Medulla oblongata (tissue), 1 donor: ENCODE measurements at regions not wholly inside any gene's neighbourhood (a gene's known extent, or its start where the extent isn't known, plus 50 kb on each side); places are given as distances from the start of the nearest gene placed in this dataset.

Experiments used
- DNase-seq: peaks from one replicate; pipeline ENCODE4 v3.0.0-alpha.2; 2015; ENCODE audit errors: extremely low spot score

- DNase-seq: no peak
Measured at GRCh38 chr21:28827422-28827821, 165.3 kb downstream of the LTN1 start.

GRCh38 chr21:28826569-28826968 lies 166.1 kb downstream of the LTN1 start:
- no peak for DNase-seq

GRCh38 chr21:28826021-28826420 lies 166.7 kb downstream of the LTN1 start:
- no peak for DNase-seq

- no peak for DNase-seq
Measured at GRCh38 chr21:28823429-28823828, 169.2 kb downstream of the LTN1 start.

GRCh38 chr21:28822486-28823335 lies 170.0 kb downstream of the LTN1 start:
- no peak for DNase-seq

GRCh38 chr21:28822123-28822399 lies 170.6 kb downstream of the LTN1 start:
- no peak for DNase-seq

- no peak for DNase-seq
Measured at GRCh38 chr21:28821276-28822122, 171.2 kb downstream of the LTN1 start.

- no peak for DNase-seq
Measured at GRCh38 chr21:28818663-28819278, 173.9 kb downstream of the LTN1 start.

- DNase-seq: no peak
Measured at GRCh38 chr21:28817871-28818270, 174.8 kb downstream of the LTN1 start.

GRCh38 chr21:28811860-28812259 lies 180.8 kb downstream of the LTN1 start:
- DNase-seq: no peak

GRCh38 chr21:28810826-28811524 lies 181.7 kb downstream of the LTN1 start:
- DNase-seq: no peak

GRCh38 chr21:28805885-28806284 lies 186.8 kb downstream of the LTN1 start:
- no peak for DNase-seq

GRCh38 chr21:28804089-28804670 lies 188.5 kb downstream of the LTN1 start:
- DNase-seq: no peak

GRCh38 chr21:28801906-28802305 lies 190.8 kb downstream of the LTN1 start:
- DNase-seq: no peak

GRCh38 chr21:28799926-28800325 lies 192.8 kb downstream of the LTN1 start:
- no peak for DNase-seq

- no peak for DNase-seq
Measured at GRCh38 chr21:28798798-28799197, 193.9 kb downstream of the LTN1 start.

GRCh38 chr21:28795251-28795650 lies 197.4 kb downstream of the LTN1 start:
- no peak for DNase-seq

GRCh38 chr21:28794371-28794851 lies 198.3 kb downstream of the LTN1 start:
- DNase-seq: no peak

GRCh38 chr21:28793043-28793442 lies 199.6 kb downstream of the LTN1 start:
- DNase-seq: peak; percentile 50

GRCh38 chr21:28791595-28792282 lies 200.9 kb downstream of the LTN1 start:
- DNase-seq: no peak

GRCh38 chr21:28790335-28790734 lies 202.3 kb downstream of the LTN1 start:
- DNase-seq: peak; percentile 41
